OCI-LY3 (cell line): ENCODE measurements at regions not wholly inside any gene's neighbourhood (a gene's known extent, or its start where the extent isn't known, plus 50 kb on each side); places are given as distances from the start of the nearest gene placed in this dataset.

Experiments used
- CTCF ChIP-seq: fragments of 200-600, 300-600 bp; sonication (generic); IDR thresholded peaks from 2 replicates; pipeline ENCODE4 v1.5.1; 2014; ENCODE audit warnings: antibody characterized with exemption, low read length, low read depth
- EZH2phosphoT487 ChIP-seq: fragments of 200-600 bp; shearing (Covaris generic); IDR thresholded peaks from 2 replicates; pipeline ENCODE4 v1.6.1; 2018; ENCODE audit warnings: antibody characterized with exemption, mixed run types, low read depth

DNA sequence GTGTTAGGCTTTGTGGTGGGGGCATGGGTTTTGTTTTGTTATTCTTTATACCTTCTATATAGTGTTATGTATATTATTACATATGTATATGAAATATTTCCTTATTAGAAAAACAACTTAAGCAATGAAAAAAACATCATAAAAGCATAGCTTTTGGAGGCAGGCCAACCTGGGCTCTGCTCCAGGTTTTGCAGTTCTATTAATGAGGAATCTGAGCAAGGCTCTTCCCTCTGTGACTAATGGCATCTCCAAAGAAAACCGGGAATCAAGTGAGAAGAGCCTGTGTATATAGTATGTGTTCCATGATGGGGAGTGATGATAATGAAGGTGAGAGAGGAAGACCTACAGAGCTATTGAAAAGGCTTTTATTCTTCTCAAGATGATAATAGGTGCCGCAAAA is 291.1 kb downstream of the CLIC5 start:
- no peak for TF ChIP-seq CTCF
- no peak for TF ChIP-seq EZH2phosphoT487
